Lower leg skin (tissue), 3 donors: ENCODE measurements at regions not wholly inside any gene's neighbourhood (a gene's known extent, or its start where the extent isn't known, plus 50 kb on each side); places are given as distances from the start of the nearest gene placed in this dataset.

Source experiments
- CTCF ChIP-seq, 3 donors: fragments of 450-650 bp; IDR thresholded peaks; one replicate each; pipeline ENCODE4 v1.5.1; 2016; ENCODE audit warnings: antibody characterized with exemption in 3 of 3, mild to moderate bottlenecking in 3 of 3, moderate library complexity in 2 of 3
- POLR2A ChIP-seq, 2 donors: fragments of 450-650 bp; IDR thresholded peaks; one replicate each; pipeline ENCODE4 v1.6.1; 2016 to 2017; ENCODE audit warnings: antibody characterized with exemption in 2 of 2, mild to moderate bottlenecking in 1 of 2, moderate library complexity in 1 of 2

- TF ChIP-seq CTCF (IDR thresholded peaks at IDR 0.05) (no peak), POLR2A (IDR thresholded peaks at IDR 0.05) (no peak)
These were observed 766.8 kb downstream of the BCL11A start for GRCh38 chr2:59786684-59787083.
